GM18868 (cell line): ENCODE measurements at regions not wholly inside any gene's neighbourhood (a gene's known extent, or its start where the extent isn't known, plus 50 kb on each side); places are given as distances from the start of the nearest gene placed in this dataset.

ENCODE experiments used
- ATAC-seq: cut with Tn5 transposase; IDR thresholded peaks from one replicate; pipeline ENCODE4 v1.9.1; 2021; ENCODE audit warnings: mild to moderate bottlenecking, moderate library complexity; ENCODE audit not compliant: unreplicated experiment

DNA sequence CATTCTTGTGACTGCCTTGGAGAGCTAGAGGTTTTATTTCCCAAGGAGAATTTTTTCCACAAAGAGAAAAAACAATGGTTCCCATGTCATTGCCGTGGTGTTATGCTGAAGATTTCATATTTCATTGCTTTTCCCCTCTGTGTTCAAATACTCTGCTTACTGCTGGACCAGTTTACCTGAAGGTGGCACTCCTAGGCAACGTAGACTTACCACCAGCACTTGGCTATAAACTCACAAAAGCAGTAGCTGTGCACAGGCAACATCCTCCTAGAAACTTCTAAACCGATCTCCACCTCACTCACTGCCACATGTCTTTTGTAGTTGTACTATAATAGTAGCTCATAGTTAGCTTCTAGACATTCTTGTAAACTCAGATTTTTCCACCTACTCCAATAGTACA is 1319.7 kb upstream of the CRIM1 start:
- no peak for ATAC-seq

DNA sequence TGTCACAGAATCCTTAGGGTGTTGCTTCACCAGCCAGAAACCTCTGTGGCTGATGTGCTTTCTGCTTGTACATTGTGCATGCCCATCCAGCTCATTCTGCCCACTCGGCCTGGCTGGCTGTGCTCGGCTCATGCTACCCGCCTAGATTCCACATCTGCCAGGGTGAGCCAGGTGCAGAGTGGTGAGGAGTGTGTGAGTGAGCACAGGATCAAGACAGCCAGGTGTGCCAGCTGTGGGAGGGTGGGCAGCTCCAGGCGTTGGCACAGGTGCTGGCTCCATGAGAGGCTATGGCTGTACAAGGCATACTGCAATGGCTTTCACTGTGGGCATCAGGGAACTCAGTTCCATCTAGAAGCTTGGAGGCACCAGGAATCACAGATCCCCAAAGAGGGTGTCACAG is 1321.8 kb upstream of the CRIM1 start:
- ATAC-seq, result no peak

DNA sequence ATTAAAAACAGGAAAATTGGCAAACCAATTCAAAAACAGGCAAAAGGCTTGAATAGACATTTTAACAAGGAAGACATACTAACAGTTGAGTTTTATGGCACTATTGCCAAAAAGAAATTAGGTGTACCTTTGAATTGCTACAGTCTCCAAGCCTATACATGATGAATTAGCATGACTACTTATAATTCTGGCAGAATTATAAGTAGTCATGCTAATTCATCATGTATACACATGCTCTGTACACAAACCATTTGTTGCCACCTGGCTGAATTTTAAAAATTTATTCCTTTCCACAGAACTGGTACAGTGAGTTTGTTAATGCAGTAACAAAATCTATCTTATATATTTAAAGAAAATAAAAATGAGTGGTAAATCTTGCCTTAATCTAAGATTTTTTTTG is 1332.0 kb upstream of the CRIM1 start:
- ATAC-seq, result no peak

DNA sequence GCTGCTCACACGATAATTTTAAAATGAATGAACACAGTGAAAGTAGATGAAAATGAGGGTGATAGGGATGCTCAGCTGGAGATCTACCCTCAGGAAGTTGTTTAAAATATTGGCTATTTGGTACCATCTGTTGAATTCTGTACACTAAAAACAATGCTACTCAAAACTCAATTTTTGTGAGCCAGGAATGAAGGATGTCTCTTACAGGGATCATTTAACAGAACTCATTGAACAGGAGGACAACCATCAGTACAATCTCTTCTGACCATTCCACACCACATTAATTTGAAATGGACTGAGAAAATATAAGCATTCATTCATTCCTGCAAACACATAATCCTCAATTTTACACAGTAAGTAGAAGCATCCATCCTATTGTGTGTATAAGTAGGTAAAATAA is 1355.1 kb upstream of the CRIM1 start:
- ATAC-seq, result no peak

DNA sequence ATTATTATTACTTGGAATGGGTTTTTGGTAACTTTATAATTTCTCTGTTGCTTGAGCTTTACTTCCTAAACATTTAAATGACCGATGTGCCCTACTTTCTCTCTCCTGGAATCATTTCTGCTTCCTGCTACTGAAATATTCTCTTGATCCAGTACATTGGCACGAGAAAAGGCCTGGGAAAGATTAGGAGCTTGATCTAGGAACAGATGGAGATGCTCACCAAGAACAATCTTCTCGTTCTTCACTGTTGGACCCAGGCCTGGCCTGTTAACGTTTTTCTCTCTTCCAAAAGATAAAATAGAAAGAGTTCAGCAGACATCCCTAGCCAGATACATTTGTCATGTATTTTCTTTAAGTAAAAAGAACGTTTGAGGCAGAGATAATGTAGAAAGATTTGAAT is 1356.8 kb upstream of the CRIM1 start:
- no peak for ATAC-seq

DNA sequence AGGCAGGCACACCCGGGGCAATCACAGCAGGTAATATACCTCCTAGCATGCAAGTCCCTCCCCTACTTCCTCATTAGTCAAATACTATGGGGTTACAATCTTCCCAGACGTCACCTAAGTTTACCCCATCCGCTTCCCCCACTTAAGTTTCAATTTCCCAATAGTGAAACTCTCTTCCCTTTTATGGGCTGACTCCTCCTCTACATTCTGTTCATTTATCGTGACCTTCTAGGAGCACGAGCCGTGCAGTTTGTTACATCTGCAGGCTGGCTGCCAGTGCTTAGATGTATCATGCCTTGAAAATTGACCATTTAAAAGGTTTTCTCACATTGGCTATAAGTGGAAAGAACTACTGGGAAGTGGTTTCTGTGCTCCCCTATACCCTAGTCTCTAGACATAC is 1357.8 kb upstream of the CRIM1 start:
- ATAC-seq, result no peak

DNA sequence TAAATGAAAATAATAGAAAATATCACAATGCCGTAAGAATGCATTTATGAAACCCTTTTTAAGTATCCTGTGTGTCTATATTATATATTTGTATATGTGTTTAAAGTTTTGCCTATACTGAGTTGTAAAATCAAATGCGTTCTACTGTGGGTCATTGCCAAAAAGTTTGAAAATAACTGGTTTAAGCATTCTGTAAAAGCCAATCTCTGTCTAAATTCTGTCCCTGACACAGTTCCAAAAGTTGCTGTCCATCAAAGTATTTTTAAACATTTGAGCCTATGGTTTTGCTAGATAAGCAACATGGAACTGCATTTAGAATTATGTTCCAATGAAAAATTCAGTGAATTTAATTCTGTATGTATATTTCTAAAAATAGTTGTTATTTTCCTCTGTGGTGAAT is 1360.4 kb upstream of the CRIM1 start:
- ATAC-seq, result no peak

DNA sequence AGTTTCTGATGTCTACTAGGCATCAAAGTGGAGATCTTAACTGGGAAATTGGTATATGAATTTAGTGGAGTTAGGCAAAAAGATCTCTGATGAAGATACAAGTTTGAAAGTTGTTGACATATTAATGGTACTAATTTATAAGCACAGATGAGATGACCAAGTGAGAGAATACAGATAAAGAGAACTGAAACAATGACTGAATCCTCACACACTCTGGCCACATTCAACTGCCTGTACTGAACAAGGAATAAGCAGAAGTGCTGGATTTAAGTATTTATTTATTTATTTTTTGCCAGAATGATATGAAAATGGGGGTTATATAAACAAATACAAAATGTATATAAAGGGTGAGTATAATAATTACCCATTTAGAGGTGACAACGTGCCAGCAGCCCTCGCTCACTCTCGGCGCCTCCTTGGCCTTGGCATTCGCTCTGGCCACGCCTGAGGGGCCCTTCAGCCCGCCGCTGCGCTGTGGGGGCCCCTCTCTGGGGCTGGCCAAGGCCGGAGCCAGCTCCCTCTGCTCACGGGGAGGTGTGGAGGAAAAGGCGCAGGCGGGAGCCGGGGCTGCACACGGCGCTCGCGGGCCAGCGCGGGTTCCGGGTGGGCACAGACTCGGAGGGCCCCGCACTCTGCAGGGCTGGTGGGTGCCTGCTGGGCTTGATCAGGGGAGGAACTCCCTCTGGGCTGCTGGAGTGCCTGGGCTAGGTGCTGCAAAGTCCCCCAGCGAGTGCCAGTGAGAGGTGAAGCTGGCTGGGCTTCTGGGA is 1363.9 kb upstream of the CRIM1 start:
- ATAC-seq, result no peak

DNA sequence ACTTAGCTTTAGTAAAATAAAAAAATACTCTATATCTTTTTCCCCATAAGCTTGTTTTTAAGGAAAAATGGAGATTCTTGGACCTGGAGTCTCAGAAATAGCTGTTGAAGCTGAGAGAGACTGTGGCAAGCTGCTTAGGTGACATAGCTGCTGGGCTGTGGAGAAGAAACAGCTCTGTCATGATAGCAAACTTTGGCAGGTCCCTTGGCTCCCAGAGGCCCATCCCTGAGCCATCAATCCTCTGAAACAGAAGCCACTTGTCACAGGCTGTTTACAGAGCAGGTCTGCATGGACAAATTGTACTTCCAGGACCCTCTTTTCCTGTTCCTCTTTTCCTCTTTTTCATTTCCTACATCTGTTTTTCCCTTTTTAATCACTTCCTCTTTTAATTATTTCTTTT is 1370.1 kb upstream of the CRIM1 start:
- ATAC-seq, result no peak

DNA sequence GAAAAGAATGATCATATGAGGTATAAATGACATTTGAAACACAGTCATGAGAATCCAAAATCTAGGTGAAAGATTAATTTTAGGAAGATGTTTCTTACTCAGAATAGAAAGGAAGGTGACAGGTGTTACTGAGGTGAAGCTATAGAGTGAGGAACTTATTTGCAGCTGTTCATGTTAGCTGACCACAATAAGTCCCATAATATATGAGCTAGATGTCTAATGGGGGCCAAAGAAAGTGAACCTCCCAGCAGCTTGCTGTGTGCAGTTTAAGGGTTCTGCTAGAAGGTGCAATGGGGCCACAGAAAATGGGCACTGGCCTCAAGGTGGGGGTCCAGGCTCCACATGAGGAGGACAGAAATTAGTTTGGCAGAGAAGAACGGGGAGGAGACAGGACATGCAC is 1374.9 kb upstream of the CRIM1 start:
- ATAC-seq, result no peak

DNA sequence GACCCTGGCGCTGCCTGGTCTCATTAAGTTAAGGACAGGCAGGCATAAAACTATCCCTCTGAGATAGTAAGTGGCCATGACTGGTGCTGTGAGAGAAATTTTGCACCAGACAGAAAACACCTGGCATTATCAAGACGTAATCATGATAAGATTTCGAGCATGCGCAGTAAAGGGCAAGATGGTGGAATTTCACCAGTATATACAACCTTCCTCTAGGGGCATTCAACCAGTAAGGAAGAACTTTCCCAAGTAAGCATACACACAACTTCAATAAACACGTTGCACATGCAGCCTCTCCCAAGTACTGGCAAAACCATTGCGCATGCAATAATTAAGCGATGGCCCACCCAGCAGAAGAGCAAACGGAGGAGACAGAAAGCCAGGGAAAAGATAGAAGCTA is 1376.4 kb upstream of the CRIM1 start:
- no peak for ATAC-seq

DNA sequence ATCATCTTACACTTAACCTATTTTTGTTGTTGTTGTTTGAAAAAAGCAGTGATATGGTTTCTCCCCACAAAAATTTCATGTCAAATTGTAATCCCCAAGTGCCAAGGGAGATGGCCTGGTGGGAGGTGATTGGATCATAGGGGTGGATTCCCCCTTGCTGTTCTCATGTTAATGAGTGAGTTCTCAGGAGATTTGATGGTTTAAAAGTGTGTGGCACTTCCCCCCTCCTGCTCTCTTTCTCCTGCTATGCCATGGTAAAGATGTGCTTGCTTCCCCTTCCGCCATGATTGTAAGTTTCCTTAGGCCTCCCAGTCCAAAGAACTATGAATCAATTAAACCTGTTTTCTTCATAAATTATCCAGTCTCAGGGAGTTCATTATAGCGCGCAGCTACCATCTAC is 1362.7 kb upstream of the FAM98A start:
- ATAC-seq, result no peak

DNA sequence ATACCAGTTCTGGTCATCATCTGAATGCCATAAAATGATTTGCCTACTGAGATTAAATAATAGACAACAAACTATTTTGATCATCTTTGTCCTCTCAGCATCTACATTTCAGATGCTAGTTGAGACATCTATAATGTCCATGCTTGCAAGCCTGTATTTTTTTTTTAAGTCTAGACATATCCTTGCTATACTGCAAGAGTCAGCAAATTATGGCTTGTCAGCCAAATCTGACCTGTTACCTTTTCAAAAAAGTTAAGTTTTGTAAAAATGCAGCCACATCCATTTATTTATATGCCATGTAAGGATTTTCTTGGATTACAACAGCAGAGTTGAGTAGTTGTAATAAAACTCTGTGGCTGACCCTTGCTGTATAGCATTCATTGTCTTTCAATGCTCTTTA is 1355.7 kb upstream of the FAM98A start:
- ATAC-seq, result no peak

DNA sequence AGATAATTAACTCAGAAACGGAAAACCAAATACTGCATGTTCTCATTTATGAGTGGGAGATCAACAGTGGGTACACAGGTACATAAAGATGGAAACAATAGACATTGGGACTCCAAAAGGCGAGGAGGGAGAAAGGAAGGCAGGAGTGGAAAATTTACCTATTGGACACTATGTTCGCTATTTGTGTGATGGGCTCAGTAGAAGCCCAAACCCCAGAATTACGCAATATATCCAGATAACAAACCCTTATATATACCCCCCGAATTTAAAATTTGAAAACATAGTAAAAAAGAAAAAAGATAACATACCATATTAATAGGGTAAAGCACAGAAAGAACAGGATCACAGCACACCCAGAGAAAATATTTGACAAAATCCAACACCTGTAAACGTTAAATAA is 1351.7 kb upstream of the FAM98A start:
- no peak for ATAC-seq

DNA sequence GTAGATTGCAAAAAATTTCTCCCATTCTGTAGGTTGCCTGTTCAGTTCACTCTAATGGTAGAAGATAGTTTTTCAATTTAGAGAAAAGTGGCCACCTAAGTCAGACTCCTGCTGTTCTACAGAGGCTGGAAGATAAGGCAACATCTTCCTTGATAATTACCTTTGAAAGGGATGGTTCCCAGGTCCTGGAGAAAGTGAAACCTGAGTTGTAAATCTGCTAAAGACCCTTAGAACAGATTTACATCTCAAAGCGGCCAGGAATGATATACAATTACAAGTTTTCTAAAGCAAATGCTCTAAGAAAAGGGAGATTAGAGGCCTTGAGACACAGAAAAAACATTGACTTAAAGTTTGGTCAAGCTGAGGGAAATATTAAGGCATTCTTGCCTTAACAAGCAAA is 1350.2 kb upstream of the FAM98A start:
- ATAC-seq, result no peak

DNA sequence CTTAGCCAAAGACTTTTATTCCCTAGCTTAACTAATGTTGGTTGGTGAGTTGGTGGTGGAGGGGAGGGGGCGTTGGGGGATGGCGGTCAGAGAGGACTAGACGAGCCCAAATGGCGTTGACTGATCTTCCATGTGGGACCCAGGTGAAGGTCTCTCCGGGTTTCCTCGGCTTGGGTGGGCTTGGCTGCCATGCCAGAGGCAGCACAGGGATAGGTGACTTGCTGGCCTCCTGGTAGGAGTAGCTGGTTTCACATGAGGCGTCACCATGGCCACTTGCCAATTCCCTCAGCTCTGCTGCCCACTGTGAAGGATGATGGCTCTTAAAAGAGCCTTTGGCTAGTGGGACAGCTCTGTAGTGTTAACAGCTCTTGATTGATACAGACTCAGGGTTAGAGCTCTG is 1337.0 kb upstream of the FAM98A start:
- no peak for ATAC-seq

DNA sequence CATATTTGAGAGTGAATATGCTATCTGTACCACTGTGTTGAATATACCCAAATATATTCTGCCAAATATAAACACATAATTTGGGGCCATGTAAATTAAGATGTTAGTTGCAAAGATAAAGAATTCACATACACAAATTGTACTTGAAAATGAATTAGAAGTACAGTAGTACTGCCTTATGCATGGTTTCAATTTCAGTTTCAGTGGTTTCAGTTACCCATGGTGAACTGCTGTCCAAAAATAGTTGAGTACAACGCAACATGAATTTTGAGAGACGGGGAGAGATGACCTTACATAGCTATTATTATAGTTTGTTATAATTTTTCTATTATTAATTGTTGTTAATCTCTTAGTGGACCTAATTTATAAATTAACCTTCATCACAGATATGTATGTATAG is 1313.0 kb upstream of the FAM98A start:
- ATAC-seq, result peak; percentile 99

DNA sequence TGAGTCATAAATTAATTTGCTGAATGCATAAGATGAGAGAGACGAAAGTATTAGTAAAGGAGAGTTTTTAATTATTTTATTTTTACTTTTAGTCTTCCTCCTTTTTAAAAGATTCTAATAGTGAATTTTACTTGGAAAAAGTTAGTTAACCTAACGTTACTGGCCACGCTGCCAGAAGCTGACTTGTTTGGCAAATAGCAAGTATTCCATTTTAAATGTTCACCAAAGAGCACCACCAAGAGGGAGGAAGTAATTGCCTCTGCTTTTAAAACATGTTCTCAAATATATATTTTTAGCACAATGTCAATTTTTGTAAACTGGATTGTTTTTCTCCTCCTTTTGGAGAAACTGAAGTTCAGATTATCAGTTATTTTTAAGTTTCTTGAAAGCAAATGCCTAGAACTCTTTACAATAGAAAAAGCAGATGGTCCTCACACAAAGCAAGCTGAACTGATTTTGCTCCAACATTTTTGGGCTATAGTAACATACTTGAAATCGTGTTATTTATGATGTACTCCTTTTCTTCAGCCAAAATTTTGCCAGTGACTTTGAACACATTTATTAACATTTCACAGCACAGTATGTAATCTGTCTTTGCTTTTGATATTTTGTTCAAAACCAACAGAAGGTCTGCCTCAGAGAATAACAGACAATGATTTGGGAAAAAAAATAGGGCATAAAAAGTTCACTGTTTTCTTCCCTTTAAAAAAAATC is 1311.0 kb upstream of the FAM98A start:
- ATAC-seq, result no peak

DNA sequence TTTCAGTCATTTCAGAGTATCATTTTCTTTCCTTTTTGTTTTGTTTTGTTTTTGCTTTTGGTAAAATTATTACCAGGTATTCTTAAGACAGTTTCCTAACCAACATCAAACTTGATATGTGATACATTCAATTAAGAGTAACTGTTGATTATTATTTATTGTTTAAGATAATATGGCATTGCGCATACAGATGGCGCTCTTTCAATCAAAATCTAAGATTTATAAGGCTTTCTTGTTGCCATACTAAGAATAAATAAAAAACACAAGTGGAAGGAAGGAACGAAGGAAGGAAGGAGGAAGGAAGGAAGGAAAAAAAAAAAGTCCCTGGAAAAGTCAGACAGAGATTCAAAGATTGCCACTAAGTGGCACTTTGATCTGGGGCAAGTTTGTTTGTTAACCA is 1308.7 kb upstream of the FAM98A start:
- ATAC-seq, result no peak

DNA sequence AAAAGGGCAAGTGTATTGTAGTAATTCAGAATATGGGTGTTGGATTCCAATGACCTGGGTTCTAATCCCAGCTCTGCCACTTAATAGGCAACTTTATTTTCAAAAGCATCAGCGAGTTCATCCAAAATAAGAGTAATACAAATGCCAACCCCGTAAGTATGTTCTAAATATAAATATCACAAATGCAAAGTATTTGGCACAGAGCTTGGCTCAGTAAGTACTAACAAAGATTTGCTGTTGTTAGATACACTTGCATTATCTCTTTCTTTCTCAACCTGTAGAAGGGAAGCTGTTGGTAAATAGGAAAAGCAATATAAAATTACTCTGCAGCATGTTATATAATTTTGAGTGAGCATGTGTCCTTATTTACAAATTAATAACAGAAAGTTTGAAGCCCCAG is 1302.6 kb upstream of the FAM98A start:
- ATAC-seq, result no peak

DNA sequence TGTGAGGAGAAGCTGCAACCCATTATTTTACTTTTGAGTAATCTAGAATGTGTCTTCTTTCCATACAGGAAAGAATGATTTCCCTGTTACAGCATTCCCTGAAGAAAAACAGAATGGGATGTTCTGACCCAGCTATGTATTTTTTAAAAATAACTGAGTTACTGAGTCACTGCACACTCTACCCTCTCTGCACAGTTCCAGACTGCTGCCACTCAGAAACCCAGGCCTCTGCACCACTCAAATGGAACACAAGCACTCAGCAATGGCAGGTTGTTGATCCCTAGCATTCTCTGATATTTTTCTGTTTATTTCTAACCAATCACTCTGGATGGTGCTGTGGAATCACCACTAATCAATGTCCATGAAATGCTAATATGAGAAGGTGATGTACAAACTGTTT is 1300.0 kb upstream of the FAM98A start:
- no peak for ATAC-seq

DNA sequence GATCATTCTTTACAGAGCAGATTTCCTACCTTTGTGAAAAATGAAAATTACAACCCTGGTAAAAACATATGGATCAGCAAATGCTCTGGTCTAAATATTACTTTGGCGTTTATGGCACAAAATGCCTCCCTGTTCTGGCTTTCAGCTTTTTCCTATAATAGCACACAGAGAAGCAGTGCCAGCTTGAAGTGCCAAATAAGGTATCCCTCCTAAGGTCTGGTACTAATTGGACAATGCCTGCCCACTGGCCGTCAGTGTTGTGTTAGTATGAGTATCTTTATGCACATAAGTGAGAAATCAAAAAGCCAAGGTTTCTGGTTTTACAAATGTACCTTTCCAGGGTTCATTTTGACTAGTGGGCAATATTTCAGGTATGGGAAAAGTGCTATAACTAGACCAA is 1293.7 kb upstream of the FAM98A start:
- ATAC-seq, result no peak

DNA sequence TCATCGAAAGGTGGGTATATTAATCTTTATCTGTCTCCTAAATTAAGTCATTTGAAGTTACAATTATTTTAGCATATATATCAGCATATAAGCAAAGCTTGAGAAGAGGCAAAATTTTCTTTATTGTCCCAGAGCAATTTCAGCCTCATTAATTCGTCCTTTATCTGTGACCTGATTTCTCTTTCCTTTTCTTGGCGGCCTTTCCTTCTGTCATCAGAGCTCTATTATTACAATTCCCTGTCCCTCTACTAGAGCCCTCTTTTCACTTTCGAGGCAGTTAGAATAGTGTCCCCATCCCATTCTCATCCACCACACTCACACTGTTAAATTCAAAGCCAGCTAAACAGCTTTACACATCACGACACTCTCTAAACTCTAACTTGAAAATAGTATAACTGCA is 1293.2 kb upstream of the FAM98A start:
- ATAC-seq, result no peak
